Psoas muscle (tissue), 7 donors: ENCODE measurements at regions not wholly inside any gene's neighbourhood (a gene's known extent, or its start where the extent isn't known, plus 50 kb on each side); places are given as distances from the start of the nearest gene placed in this dataset.

Source experiments
- ATAC-seq, 4 donors: fragments of 200-7000 bp; cut with Tn5 transposase; one replicate each; pipeline ENCODE4 v1.9.1; 2020; ENCODE audit warnings: moderate library complexity in 3 of 4, mild to moderate bottlenecking in 2 of 4
- DNase-seq, 2 donors: peaks; one replicate each; pipeline ENCODE4 v3.0.0-alpha.2; 2020
- H3K27ac ChIP-seq: fragments of 200-600 bp; one replicate; pipeline ENCODE4 v1.8.0; 2022
- H3K27me3 ChIP-seq, 3 donors: fragments of 200-600 bp in 1 of 3; one replicate each; pipeline versions ENCODE4 v1.6.1 to v1.8.0; 2013 to 2022; ENCODE audit warnings: low read length in 2 of 3, mild to moderate bottlenecking in 2 of 3, moderate library complexity in 1 of 3; ENCODE audit not compliant: insufficient read depth in 3 of 3
- H3K36me3 ChIP-seq, 2 donors: fragments of 200-600 bp in 1 of 2; one replicate each; pipeline versions ENCODE4 v1.6.1 to v1.8.0; 2013 to 2022; ENCODE audit warnings: low read depth in 1 of 2, mild to moderate bottlenecking in 1 of 2, moderate library complexity in 1 of 2; ENCODE audit not compliant: insufficient read depth in 1 of 2
- H3K4me1 ChIP-seq: fragments of 200-600 bp; one replicate; pipeline ENCODE4 v1.8.0; 2022
- H3K4me3 ChIP-seq: fragments of 200-600 bp; one replicate; pipeline ENCODE4 v1.8.0; 2022; ENCODE audit warnings: mild to moderate bottlenecking
- H3K9me3 ChIP-seq: fragments of 200-600 bp; one replicate; pipeline ENCODE4 v1.8.0; 2022
- WGBS, 3 donors: extraction: QIAGEN DNeasy Blood & Tissue Kit; methylation state at CpG; one replicate each; pipeline versions ENCODE4 v1.1.6 to v1.1.7; 2013; 5-methylcytosine and 5-hydroxymethylcytosine counted together
- intact Hi-C, 2 donors: fragments of 100-400 bp; cut with DNase I; formaldehyde crosslinking; loops; one replicate each; pipeline versions ENCODE4 v1.11.0 to v1.14.2; 2022
- TF ChIP-seq, protein P1 (sequence below): fragments of 200-600 bp; IDR thresholded peaks from one replicate; pipeline ENCODE4 v1.8.0; 2022; ENCODE audit warnings: antibody characterized with exemption
- donor health status: healthy with polysubstance abuse.
- donor health status: DM: no; HTN: no; CAD: no; lungs with moderate emphysema.
- donor health status: Bipolar disorder and iron deficiency.
- donor health status: healthy.
- donor health status: DM: yes; HTN: yes; CAD: no.
- donor health status: DM: no; HTN: no; CAD: no.
- donor health status: DM: yes; HTN: yes; CAD: no.

DNA sequence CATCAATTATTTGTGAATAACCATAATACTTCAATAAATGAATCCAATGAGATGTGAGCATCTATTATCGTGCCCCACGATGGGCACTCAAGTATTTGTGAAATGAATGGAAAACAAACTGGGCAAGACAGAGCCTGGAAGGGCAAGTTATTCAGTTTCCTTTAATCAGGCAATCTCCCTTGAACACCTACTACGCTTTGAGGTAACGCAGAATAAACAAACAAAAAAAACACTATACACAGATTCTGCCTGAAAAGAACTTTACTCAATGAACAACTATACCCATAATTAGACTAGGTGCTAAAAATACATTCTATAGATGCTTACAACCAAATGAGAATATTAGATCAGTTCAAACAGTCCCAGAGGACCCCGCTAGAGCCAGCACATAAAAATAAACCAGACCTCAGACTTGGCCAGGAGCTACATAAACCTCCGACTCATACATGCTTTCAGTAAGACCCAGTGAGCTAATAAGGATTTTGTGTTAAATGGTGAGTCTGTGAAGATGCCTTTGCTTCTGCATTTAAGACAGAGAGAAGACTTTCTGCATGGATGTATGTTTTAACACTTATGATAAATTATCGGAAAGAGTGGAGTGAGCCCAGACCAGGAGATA is 121.3 kb downstream of the MPP7 start:
- TF ChIP-seq, protein P1, sequence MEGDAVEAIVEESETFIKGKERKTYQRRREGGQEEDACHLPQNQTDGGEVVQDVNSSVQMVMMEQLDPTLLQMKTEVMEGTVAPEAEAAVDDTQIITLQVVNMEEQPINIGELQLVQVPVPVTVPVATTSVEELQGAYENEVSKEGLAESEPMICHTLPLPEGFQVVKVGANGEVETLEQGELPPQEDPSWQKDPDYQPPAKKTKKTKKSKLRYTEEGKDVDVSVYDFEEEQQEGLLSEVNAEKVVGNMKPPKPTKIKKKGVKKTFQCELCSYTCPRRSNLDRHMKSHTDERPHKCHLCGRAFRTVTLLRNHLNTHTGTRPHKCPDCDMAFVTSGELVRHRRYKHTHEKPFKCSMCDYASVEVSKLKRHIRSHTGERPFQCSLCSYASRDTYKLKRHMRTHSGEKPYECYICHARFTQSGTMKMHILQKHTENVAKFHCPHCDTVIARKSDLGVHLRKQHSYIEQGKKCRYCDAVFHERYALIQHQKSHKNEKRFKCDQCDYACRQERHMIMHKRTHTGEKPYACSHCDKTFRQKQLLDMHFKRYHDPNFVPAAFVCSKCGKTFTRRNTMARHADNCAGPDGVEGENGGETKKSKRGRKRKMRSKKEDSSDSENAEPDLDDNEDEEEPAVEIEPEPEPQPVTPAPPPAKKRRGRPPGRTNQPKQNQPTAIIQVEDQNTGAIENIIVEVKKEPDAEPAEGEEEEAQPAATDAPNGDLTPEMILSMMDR = no peak
- Histone ChIP-seq H3K4me1 (peaks cover 19% of the 10 kb centered on the region), H3K9me3 (no peaks in the 10 kb centered on the region), H3K27me3 (no peaks in the 10 kb centered on the region), H3K27ac (no peak overlapping the region), H3K4me3 (no peak overlapping the region), H3K36me3 (no peaks in the 10 kb centered on the region)
- intact Hi-C loops = loop anchor here in 1 of 2 donors (5.0 kb wide), 1 partner anchor 439 kb away; no protein-coding TSS in a partner anchor
- DNase-seq (no peak), ATAC-seq (peak in 3 of 4 donors; percentile 57 to 70 (median 58))
- 39 to 53% (median 41%) methylated on average over 7 of the region's 7 CpGs for WGBS, 3 donors

DNA sequence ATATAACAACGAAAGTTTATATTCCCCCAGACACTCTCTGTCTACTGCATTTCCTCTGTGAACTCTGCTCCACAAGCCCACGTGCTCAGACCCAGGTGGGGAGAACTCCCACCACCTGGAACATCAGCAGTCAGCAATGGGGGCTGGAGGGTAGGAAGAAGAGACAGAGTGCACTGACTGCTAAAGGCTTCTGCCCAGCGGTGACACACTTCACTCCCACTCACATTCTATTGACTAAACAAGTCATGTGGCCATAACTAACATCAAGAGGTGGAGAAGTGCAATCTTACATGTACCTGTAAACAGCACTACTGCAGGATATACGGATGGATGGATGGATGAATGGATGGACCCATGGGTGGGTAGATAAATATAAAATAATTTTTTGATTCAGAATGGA is 122.2 kb downstream of the MPP7 start:
- Histone ChIP-seq H3K36me3 (no peaks in the 10 kb centered on the region), H3K9me3 (no peaks in the 10 kb centered on the region), H3K4me3 (no peak overlapping the region), H3K4me1 (peaks cover 19% of the 10 kb centered on the region), H3K27me3 (no peaks in the 10 kb centered on the region), H3K27ac (no peak overlapping the region)
- DNase-seq (no peak), ATAC-seq (peak in 2 of 4 donors; percentile 19 to 58)
- 71 to 77% (median 72%) methylated on average over 4 of the region's 4 CpGs for WGBS, 3 donors
- TF ChIP-seq, protein P1 = no peak
- intact Hi-C loops = loop anchor here in 1 of 2 donors (5.0 kb wide), 1 partner anchor 438 kb away; no protein-coding TSS in a partner anchor

DNA sequence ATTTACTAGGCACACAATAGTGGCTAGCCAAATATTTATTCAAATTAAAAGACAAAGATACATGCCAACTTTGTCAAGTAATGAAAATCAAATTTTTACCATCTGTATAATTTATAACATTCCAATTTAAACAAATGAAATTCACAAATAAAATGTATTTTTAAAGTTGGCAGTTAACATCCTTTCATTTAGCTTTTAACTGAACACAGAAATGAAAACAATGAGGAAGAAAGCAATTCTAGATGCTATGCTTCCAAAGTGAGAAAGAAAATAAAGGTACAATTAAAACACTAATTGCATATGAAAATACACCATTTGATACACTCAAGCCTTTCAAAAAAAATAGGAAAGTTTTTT is 123.1 kb downstream of the MPP7 start:
- Histone ChIP-seq H3K36me3 (no peaks in the 10 kb centered on the region), H3K9me3 (no peaks in the 10 kb centered on the region), H3K27me3 (no peaks in the 10 kb centered on the region), H3K4me3 (no peak overlapping the region), H3K27ac (no peak overlapping the region), H3K4me1 (peaks cover 19% of the 10 kb centered on the region)
- no peak for ATAC-seq
- intact Hi-C loops = loop anchor here in 1 of 2 donors (5.0 to 10.0 kb wide), 3 partner anchors 55 to 622 kb away; no protein-coding TSS in a partner anchor
- DNase-seq = no peak
- TF ChIP-seq, protein P1 = no peak

DNA sequence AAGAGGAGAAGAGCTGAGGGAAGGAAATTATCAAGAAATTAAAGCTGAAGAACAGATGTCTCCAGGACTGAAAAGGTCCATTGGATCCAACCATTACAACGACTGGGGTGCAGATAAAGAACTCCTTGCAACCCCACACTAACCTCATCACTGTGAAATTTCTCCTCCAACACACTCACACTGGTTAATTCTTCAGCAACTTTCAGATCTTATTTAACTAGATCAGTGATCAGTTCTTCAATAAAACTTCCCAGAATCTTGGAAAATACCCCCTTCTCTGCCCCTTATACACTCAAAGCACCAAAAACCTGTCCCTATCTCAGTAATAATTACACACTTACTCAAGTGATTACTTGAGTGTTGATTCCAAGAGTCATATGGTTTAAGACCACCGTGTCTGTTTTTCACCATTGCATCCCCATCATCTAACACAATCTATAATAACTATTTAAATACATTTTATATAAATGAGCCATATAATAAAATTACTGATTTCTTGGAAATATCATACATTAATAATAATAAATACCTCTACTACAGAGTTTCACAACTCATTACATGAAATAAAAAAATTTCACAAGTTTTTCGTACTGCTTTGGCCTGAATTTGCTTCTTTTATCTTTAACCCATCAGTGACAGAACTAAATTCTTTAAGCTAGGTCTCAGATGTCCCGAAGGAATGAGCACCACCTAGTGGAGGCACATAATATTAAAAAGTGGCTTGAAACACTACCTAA is 123.7 kb downstream of the MPP7 start:
- peaks cover 19% of the 10 kb centered on the region for H3K4me1 ChIP-seq
- H3K36me3 ChIP-seq = no peaks in the 10 kb centered on the region
- 15 to 31% (median 18%) methylated on average over 4 of the region's 4 CpGs for WGBS, 3 donors
- ATAC-seq (peak in 3 of 4 donors; percentile 53 to 81 (median 66)), DNase-seq (no peak)
- intact Hi-C loops = loop anchor here in 1 of 2 donors (5.0 to 10.0 kb wide), 2 partner anchors 54 to 622 kb away; no protein-coding TSS in a partner anchor
- TF ChIP-seq, protein P1 = peak; percentile 80
- H3K4me3 ChIP-seq = no peak overlapping the region
- no peaks in the 10 kb centered on the region for H3K27me3 ChIP-seq
- H3K9me3 ChIP-seq = no peaks in the 10 kb centered on the region
- no peak overlapping the region for H3K27ac ChIP-seq
